GM12878 (cell line): ENCODE measurements at regions not wholly inside any gene's neighbourhood (a gene's known extent, or its start where the extent isn't known, plus 50 kb on each side); places are given as distances from the start of the nearest gene placed in this dataset.

Experiments used
- ATAC-seq: fragments of 200-7000 bp; cut with Tn5 transposase; 3 replicates; pipeline ENCODE4 v1.9.1; 2020; ENCODE audit warnings: mild to moderate bottlenecking, moderate library complexity
- BruUV-seq: library from RNA; stranded (reverse); fragments of 400-500 nt; replicated peaks from 2 replicates; lab custom pipeline; 2021; lab: Mats Ljungman, UMichigan
- CTCF ChIA-PET: fragments of 300-600 bp; sonication (Branson Sonifier 250); formaldehyde crosslinking; extraction: SDS; loops from one replicate; lab custom pipeline; 2021; ENCODE audit warnings: inconsistent platforms; lab: Yijun Ruan, JAX
- POLR2A ChIA-PET: fragments of 350-600 bp; formaldehyde crosslinking; extraction: SDS; loops from one replicate; lab custom pipeline; 2021; ENCODE audit warnings: inconsistent platforms; lab: Charles Lee
- RAD21 ChIA-PET: fragments of 300-600 bp; sonication (Branson Sonifier 250); formaldehyde crosslinking; loops from one replicate; lab custom pipeline; 2023; ENCODE audit warnings: antibody characterized with exemption; ENCODE audit not compliant: unreplicated experiment; lab: Charles Lee
- SMC1A ChIA-PET: fragments of 300-600 bp; sonication (Branson Sonifier 250); formaldehyde crosslinking; loops from one replicate; lab custom pipeline; 2023; ENCODE audit not compliant: unreplicated experiment, uncharacterized antibody; lab: Charles Lee
- DNase-seq: peaks from one replicate; pipeline ENCODE4 v3.0.0-alpha.2; 2011; ENCODE audit warnings: low read depth, low spot score
- FAIRE-seq: peaks from 3 replicates; lab custom pipeline; 2011; peaks lifted over from hg19 to GRCh38; lab: Jason Lieb, UNC
- H2AFZ ChIP-seq: 2 replicates; pipeline ENCODE4 v1.6.0; 2011; ENCODE audit warnings: low read depth, low read length, control low read depth; ENCODE audit not compliant: control insufficient read depth
- H3K27ac ChIP-seq: 2 replicates; pipeline ENCODE4 v1.5.1; 2011; ENCODE audit warnings: control low read depth; ENCODE audit not compliant: control insufficient read depth, insufficient read depth
- H3K27me3 ChIP-seq, 2 experiments: replicated peaks in 1 of 2; 2 replicates each; pipeline versions ENCODE4 v1.6.0 to v1.6.1; 2011; ENCODE audit warnings: low read length in 1 of 2; ENCODE audit not compliant: control insufficient read depth in 2 of 2, insufficient read depth in 2 of 2
- H3K36me3 ChIP-seq, 2 experiments: 2 replicates each; pipeline ENCODE4 v1.5.1; 2011; ENCODE audit warnings: low read length in 1 of 2; ENCODE audit not compliant: control insufficient read depth in 2 of 2, insufficient read depth in 2 of 2
- H3K4me1 ChIP-seq: 2 replicates; pipeline ENCODE4 v1.6.1; 2011; ENCODE audit warnings: mild to moderate bottlenecking, low read length, moderate library complexity, mixed read lengths; ENCODE audit not compliant: control insufficient read depth, insufficient read depth
- H3K4me2 ChIP-seq: 2 replicates; pipeline ENCODE4 v1.6.0; 2011; ENCODE audit warnings: control low read depth; ENCODE audit not compliant: control insufficient read depth, insufficient read depth
- H3K4me3 ChIP-seq: fragments of 200-600 bp; sonication (generic); 2 replicates; pipeline ENCODE4 v1.5.1; 2016
- H3K79me2 ChIP-seq: 2 replicates; pipeline ENCODE4 v1.6.0; 2011; ENCODE audit warnings: low read length; ENCODE audit not compliant: control insufficient read depth, insufficient read depth
- H3K9ac ChIP-seq: 2 replicates; pipeline ENCODE4 v1.8.0; 2011; ENCODE audit warnings: low read length, control low read depth, mixed read lengths; ENCODE audit not compliant: control insufficient read depth, insufficient read depth
- H3K9me3 ChIP-seq: replicated peaks from 3 replicates; pipeline ENCODE4 v1.5.1; 2011; ENCODE audit warnings: mild to moderate bottlenecking, low read length; ENCODE audit not compliant: control insufficient read depth, insufficient read depth
- H4K20me1 ChIP-seq: 2 replicates; pipeline ENCODE4 v1.6.0; 2011; ENCODE audit not compliant: control insufficient read depth, insufficient read depth
- E2F8 ChIP-seq: fragments of 450-650 bp; IDR thresholded peaks from 2 replicates; pipeline ENCODE4 v1.6.1; 2018; ENCODE audit warnings: mild to moderate bottlenecking, low read depth, moderate library complexity; ENCODE audit not compliant: partially characterized antibody
- HSF1 ChIP-seq: fragments of 150-350 bp; IDR thresholded peaks from 2 replicates; pipeline ENCODE4 v1.6.1; 2014; ENCODE audit warnings: mild to moderate bottlenecking, low read depth, low read length
- ZBTB11 ChIP-seq: fragments of 450-650 bp; formaldehyde crosslinking; IDR thresholded peaks from 2 replicates; pipeline ENCODE4 v1.5.0; 2022; ENCODE audit warnings: mild to moderate bottlenecking, missing genetic modification characterization
- WGBS: methylation state at CpG from one replicate; pipeline ENCODE4 v1.1.6; 2016; ENCODE audit warnings: low lambda C conversion rate; ENCODE audit not compliant: insufficient replicate concordance, insufficient coverage; ENCODE audit errors: missing lambda C conversion rate; 5-methylcytosine and 5-hydroxymethylcytosine counted together
- in situ Hi-C: fragments of 300-500 bp; cut with MboI; formaldehyde crosslinking; loops from 9 replicates; pipeline ENCODE4 v1.14.3; 2018; ENCODE audit warnings: mixed read lengths
- intact Hi-C: fragments of 100-400 bp; cut with micrococcal nuclease; formaldehyde crosslinking; loops from one replicate; pipeline ENCODE4 v1.14.2; 2022; ENCODE audit not compliant: unreplicated experiment

GRCh38 chr7:125663961-125664360 is 734.3 kb upstream of the POT1 start:
- Histone ChIP-seq H3K27me3 (no peaks in the 10 kb centered on the region), H3K36me3 (no peaks in the 10 kb centered on the region), H3K79me2 (no peaks in the 10 kb centered on the region), H3K4me2 (no peak overlapping the region), H2AFZ (no peak overlapping the region), H3K4me3 (no peak overlapping the region), H3K27ac (no peak overlapping the region), H4K20me1 (no peaks in the 10 kb centered on the region), H3K9me3 (no peaks in the 10 kb centered on the region; the same call in 2 of the 3 replicates), H3K9ac (no peak overlapping the region)
- ChIA-PET CTCF (no interaction called here), SMC1A (interaction anchor here (1.2 kb wide), 1 partner anchor 11 kb away, joined by 7 read pairs; no protein-coding TSS in a partner anchor), POLR2A (no interaction called here)
- FAIRE-seq = no peak
- DNase-seq = no peak
- no TSS peak for BruUV-seq
- 19% methylated on average over 3 of the region's 3 CpGs for WGBS
- in situ Hi-C loops = no loop called here
- no peak for ATAC-seq
- no peak for TF ChIP-seq E2F8
- no peak for TF ChIP-seq HSF1
- TF ChIP-seq ZBTB11 = no peak
- TF ChIP-seq, all 136 proteins: peak for 0
- RAD21 ChIA-PET = interaction anchor here (0.7 to 1.0 kb wide), 2 partner anchors 11 to 607 kb away, joined by 3 to 4 read pairs; no protein-coding TSS in a partner anchor
- no peaks in the 10 kb centered on the region for H3K4me1 ChIP-seq
- intact Hi-C loops = no loop called here
